T1000 (cell line): ENCODE measurements at regions not wholly inside any gene's neighbourhood (a gene's known extent, or its start where the extent isn't known, plus 50 kb on each side); places are given as distances from the start of the nearest gene placed in this dataset.

Experiments
- DNase-seq: peaks from one replicate; lab custom pipeline; 2025; ENCODE audit warnings: mixed read lengths; lab: John Stamatoyannopoulos, UW

- no peak for DNase-seq
These were observed 1360.9 kb downstream of the STIM2 start for GRCh38 chr4:28221536-28221935.

- DNase-seq, result no peak
These were observed 1364.4 kb downstream of the STIM2 start for GRCh38 chr4:28225050-28225449.

- no peak for DNase-seq
These were observed 1365.2 kb downstream of the STIM2 start for GRCh38 chr4:28225689-28226353.

GRCh38 chr4:28226962-28227361 is 1366.3 kb downstream of the STIM2 start:
- no peak for DNase-seq

GRCh38 chr4:28227764-28228163 is 1367.1 kb downstream of the STIM2 start:
- DNase-seq, result no peak

- DNase-seq, result no peak
These were observed 1368.2 kb downstream of the STIM2 start for GRCh38 chr4:28228561-28229491.

- no peak for DNase-seq
These were observed 1371.7 kb downstream of the STIM2 start for GRCh38 chr4:28232376-28232775.

GRCh38 chr4:28232951-28233350 is 1372.3 kb downstream of the STIM2 start:
- DNase-seq, result no peak

- DNase-seq, result no peak
These were observed 1373.1 kb downstream of the STIM2 start for GRCh38 chr4:28233724-28234123.

- DNase-seq, result no peak
These were observed 1378.2 kb downstream of the STIM2 start for GRCh38 chr4:28238876-28239275.

- DNase-seq, result no peak
These were observed 1380.4 kb downstream of the STIM2 start for GRCh38 chr4:28241021-28241420.

- no peak for DNase-seq
These were observed 1387.2 kb downstream of the STIM2 start for GRCh38 chr4:28247805-28248204.

GRCh38 chr4:28248269-28248668 is 1387.6 kb downstream of the STIM2 start:
- DNase-seq, result no peak

GRCh38 chr4:28250646-28251045 is 1390.0 kb downstream of the STIM2 start:
- DNase-seq, result no peak

GRCh38 chr4:28251831-28252230 is 1391.2 kb downstream of the STIM2 start:
- no peak for DNase-seq

GRCh38 chr4:28254003-28254402 is 1393.4 kb downstream of the STIM2 start:
- no peak for DNase-seq

- DNase-seq, result no peak
These were observed 1395.7 kb downstream of the STIM2 start for GRCh38 chr4:28256295-28256694.

- DNase-seq, result no peak
These were observed 1399.3 kb downstream of the STIM2 start for GRCh38 chr4:28259951-28260350.

GRCh38 chr4:28267166-28267565 is 1406.5 kb downstream of the STIM2 start:
- no peak for DNase-seq

- no peak for DNase-seq
These were observed 1408.8 kb downstream of the STIM2 start for GRCh38 chr4:28269426-28269825.

- no peak for DNase-seq
These were observed 1417.3 kb downstream of the STIM2 start for GRCh38 chr4:28277931-28278330.

GRCh38 chr4:28278676-28279075 is 1418.0 kb downstream of the STIM2 start:
- no peak for DNase-seq

GRCh38 chr4:28279249-28279648 is 1418.6 kb downstream of the STIM2 start:
- DNase-seq, result no peak
